ENCODE measurements at regions not wholly inside any gene's neighbourhood (a gene's known extent, or its start where the extent isn't known, plus 50 kb on each side); places are given as distances from the start of the nearest gene placed in this dataset.

GRCh38 chr14:30185832-30186231, 258.2 kb upstream of the PRKD1 start:
- no peak for TF ChIP-seq CTCF (IDR thresholded peaks at IDR 0.05)
- TF ChIP-seq POLR2A (IDR thresholded peaks at IDR 0.05): no peak
